A549 (cell line): ENCODE measurements at regions not wholly inside any gene's neighbourhood (a gene's known extent, or its start where the extent isn't known, plus 50 kb on each side); places are given as distances from the start of the nearest gene placed in this dataset.
A peak's percentile ranks its signal among the peaks of the same experiment; 100 is the strongest.

Experiments used
- ATAC-seq, 2 experiments: fragments of 200-7000 bp in 1 of 2; fragments of >200 bp in 1 of 2; cut with Nextera tagmentation in 1 of 2; cut with Tn5 transposase in 1 of 2; 3 replicates each; pipeline versions ENCODE4 v1.8.0 to v1.9.1; 2018 to 2020; ENCODE audit warnings: mild to moderate bottlenecking in 1 of 2, moderate library complexity in 1 of 2
- CTCF ChIA-PET: fragments of 300-600 bp; sonication (Branson Sonifier 250); formaldehyde crosslinking; extraction: SDS; loops from one replicate; lab custom pipeline; 2021; ENCODE audit warnings: antibody characterized with exemption, inconsistent platforms; lab: Yijun Ruan, JAX
- POLR2A ChIA-PET: fragments of 350-600 bp; formaldehyde crosslinking; extraction: SDS; loops from one replicate; lab custom pipeline; 2021; ENCODE audit warnings: antibody characterized with exemption, inconsistent platforms; lab: Yijun Ruan, JAX
- DNase-seq, 2 experiments: peaks; one replicate each; pipeline versions ENCODE4 v3.0.0 to v3.0.0-alpha.2; 2011 to 2016; ENCODE audit warnings: low read depth in 1 of 2, low spot score in 1 of 2
- FAIRE-seq: peaks from 2 replicates; lab custom pipeline; 2011; peaks lifted over from hg19 to GRCh38; lab: Jason Lieb, UNC
- H3K27ac ChIP-seq, 2 experiments: fragments of >200 bp; sonication (Bioruptor Twin); formaldehyde crosslinking; 3 replicates each; pipeline ENCODE4 v1.5.1; 2016 to 2017
- H3K4me1 ChIP-seq: fragments of >200 bp; sonication (Bioruptor Twin); formaldehyde crosslinking; 3 replicates; pipeline ENCODE4 v1.6.1; 2016
- H3K4me2 ChIP-seq: fragments of >200 bp; sonication (Bioruptor Twin); formaldehyde crosslinking; 3 replicates; pipeline ENCODE4 v1.6.1; 2016
- H3K4me3 ChIP-seq: fragments of >200 bp; sonication (Bioruptor Twin); formaldehyde crosslinking; 3 replicates; pipeline ENCODE4 v1.5.1; 2016
- H3K9me3 ChIP-seq: fragments of >200 bp; sonication (Bioruptor Twin); formaldehyde crosslinking; 3 replicates; pipeline ENCODE4 v1.6.1; 2016
- BCL3 ChIP-seq: fragments of >200 bp; sonication (Bioruptor Twin); formaldehyde crosslinking; IDR thresholded peaks from 3 replicates; pipeline ENCODE4 v1.6.1; 2016
- CBX2 ChIP-seq: fragments of 200-600 bp; sonication (generic); IDR thresholded peaks from 2 replicates; pipeline ENCODE4 v1.6.1; 2016; ENCODE audit warnings: low read depth, mild to moderate bottlenecking, borderline replicate concordance
- CHD2 ChIP-seq: fragments of 150-350 bp; IDR thresholded peaks from 2 replicates; pipeline ENCODE4 v1.6.1; 2014; ENCODE audit warnings: low read length; ENCODE audit not compliant: partially characterized antibody
- CHD4 ChIP-seq: fragments of 200-600 bp; sonication (generic); IDR thresholded peaks from 2 replicates; pipeline ENCODE4 v1.6.1; 2016; ENCODE audit warnings: antibody characterized with exemption, mild to moderate bottlenecking, borderline replicate concordance
- FOSL2 ChIP-seq, 2 experiments: fragments of 450-650 bp in 1 of 2; fragments of >200 bp in 1 of 2; sonication (Bioruptor Twin) in 1 of 2; formaldehyde crosslinking; IDR thresholded peaks; 2 replicates each; pipeline versions ENCODE4 v1.5.0 to v1.6.1; 2016 to 2020; ENCODE audit warnings: mild to moderate bottlenecking in 1 of 2, moderate library complexity in 1 of 2
- HDAC2 ChIP-seq: fragments of 200-600 bp; sonication (generic); IDR thresholded peaks from 2 replicates; pipeline ENCODE4 v1.6.1; 2016
- HES2 ChIP-seq: fragments of >200 bp; sonication (Bioruptor Twin); formaldehyde crosslinking; IDR thresholded peaks from 2 replicates; pipeline ENCODE4 v1.6.1; 2016
- HEYL ChIP-seq: fragments of 250-450 bp; sonication (Bioruptor Pico); IDR thresholded peaks from 2 replicates; pipeline ENCODE4 v1.8.0; 2021; ENCODE audit warnings: mild to moderate bottlenecking, moderate library complexity
- HOXB13 ChIP-seq: fragments of 250-450 bp; sonication (Bioruptor Pico); IDR thresholded peaks from 2 replicates; pipeline ENCODE4 v1.5.0; 2020; ENCODE audit warnings: low read depth, mild to moderate bottlenecking, moderate library complexity
- KDM1A ChIP-seq: fragments of 200-600 bp; sonication (generic); IDR thresholded peaks from 2 replicates; pipeline ENCODE4 v1.6.1; 2016; ENCODE audit warnings: low read depth, mild to moderate bottlenecking
- KDM5A ChIP-seq: fragments of 200-600 bp; sonication (generic); IDR thresholded peaks from 2 replicates; pipeline ENCODE4 v1.6.1; 2016; ENCODE audit warnings: antibody characterized with exemption, mild to moderate bottlenecking
- MAFK ChIP-seq: fragments of 450-650 bp; IDR thresholded peaks from 2 replicates; pipeline ENCODE4 v1.6.1; 2014; ENCODE audit not compliant: partially characterized antibody
- RCOR1 ChIP-seq: fragments of 150-350 bp; IDR thresholded peaks from 2 replicates; pipeline ENCODE4 v1.6.1; 2014; ENCODE audit warnings: antibody characterized with exemption, low read length, low read depth
- SREBF2 ChIP-seq: fragments of 450-650 bp; IDR thresholded peaks from 2 replicates; pipeline ENCODE4 v1.6.1; 2014; ENCODE audit warnings: mild to moderate bottlenecking, moderate library complexity
- TFCP2L1 ChIP-seq: fragments of 250-450 bp; sonication (Bioruptor Pico); IDR thresholded peaks from 2 replicates; pipeline ENCODE4 v1.5.0; 2021; ENCODE audit warnings: mild to moderate bottlenecking
- TP53 ChIP-seq: fragments of 250-450 bp; sonication (Bioruptor Pico); IDR thresholded peaks from 2 replicates; pipeline ENCODE4 v1.5.0; 2021; ENCODE audit warnings: mild to moderate bottlenecking, moderate library complexity
- ZFP36 ChIP-seq: fragments of 450-650 bp; IDR thresholded peaks from 2 replicates; pipeline ENCODE4 v1.6.1; 2014; ENCODE audit warnings: borderline replicate concordance; ENCODE audit not compliant: partially characterized antibody
- WGBS: methylation state at CpG from one replicate; pipeline ENCODE4 v1.1.6; 2017; ENCODE audit errors: missing lambda C conversion rate; 5-methylcytosine and 5-hydroxymethylcytosine counted together

GRCh38 chr3:87969620-87970019 lies 89.2 kb downstream of the CGGBP1 start (continued):
- no peak for TF ChIP-seq CHD4

GRCh38 chr3:87968668-87969067 lies 90.1 kb downstream of the CGGBP1 start:
- H3K4me3 ChIP-seq: no peak overlapping the region
- WGBS: 47% methylated on average over 5 of the region's 5 CpGs
- no peak for DNase-seq
- TF ChIP-seq ZFP36 (peak; percentile 66), SREBF2 (no peak)
- ChIA-PET POLR2A (no interaction called here), CTCF (no interaction called here)
- H3K4me2 ChIP-seq: no peak overlapping the region
- no peak for FAIRE-seq
- no peak for ATAC-seq
- no peak overlapping the region for H3K27ac ChIP-seq
- peaks cover 4% of the 10 kb centered on the region; the same call in 1 of the 3 replicates for H3K9me3 ChIP-seq
- H3K4me1 ChIP-seq: no peaks in the 10 kb centered on the region

GRCh38 chr3:87958289-87958688 lies 100.5 kb downstream of the CGGBP1 start:
- ATAC-seq: no peak
- 15% methylated on average over 1 of the region's 1 CpG for WGBS
- H3K4me1 ChIP-seq: no peaks in the 10 kb centered on the region
- DNase-seq: no peak
- no peaks in the 10 kb centered on the region for H3K9me3 ChIP-seq
- H3K4me2 ChIP-seq: no peak overlapping the region
- ChIA-PET CTCF (no interaction called here), POLR2A (no interaction called here)
- TF ChIP-seq TP53 (CRISPR knock-in tag) (no peak), FOSL2 (IDR thresholded peaks at IDR 0.05) (no peak), FOSL2 (CRISPR knock-in tag; IDR thresholded peaks at IDR 0.05) (no peak), HDAC2 (no peak), TFCP2L1 (no peak), BCL3 (no peak)
- H3K4me3 ChIP-seq: no peak overlapping the region
- H3K27ac ChIP-seq: no peak overlapping the region
- no peak for FAIRE-seq

GRCh38 chr3:87957575-87957974 lies 101.2 kb downstream of the CGGBP1 start:
- ATAC-seq (no peak), DNase-seq (no peak)
- WGBS: 89% methylated on average over 1 of the region's 1 CpG
- TF ChIP-seq HES2: no peak
- peak; percentile 69 for TF ChIP-seq MAFK
- TF ChIP-seq, all 56 proteins: peak for 1
- FAIRE-seq: no peak
- no peaks in the 10 kb centered on the region for H3K9me3 ChIP-seq
- no peaks in the 10 kb centered on the region for H3K4me1 ChIP-seq
- no peak overlapping the region for H3K27ac ChIP-seq
- CTCF ChIA-PET: no interaction called here
- no peak overlapping the region for H3K4me2 ChIP-seq
- POLR2A ChIA-PET: no interaction called here
- no peak overlapping the region for H3K4me3 ChIP-seq

- H3K4me3 ChIP-seq: no peak overlapping the region
- WGBS: 20% methylated on average over 1 of the region's 1 CpG
- ChIA-PET CTCF (no interaction called here), POLR2A (no interaction called here)
- no peak for TF ChIP-seq HOXB13 (CRISPR knock-in tag)
- no peak for TF ChIP-seq CBX2
- TF ChIP-seq CHD2: no peak
- TF ChIP-seq KDM1A: no peak
- no peak for TF ChIP-seq TFCP2L1
- TF ChIP-seq HEYL (CRISPR knock-in tag): no peak
- TF ChIP-seq RCOR1: no peak
- no peak for TF ChIP-seq KDM5A
- H3K27ac ChIP-seq: no peak overlapping the region
- H3K9me3 ChIP-seq: no peaks in the 10 kb centered on the region
- FAIRE-seq (no peak), DNase-seq (no peak), ATAC-seq (no peak)
- no peak overlapping the region for H3K4me2 ChIP-seq
- no peaks in the 10 kb centered on the region for H3K4me1 ChIP-seq
These were observed 109.0 kb downstream of the CGGBP1 start for GRCh38 chr3:87949879-87950208.
